ENCODE measurements at regions not wholly inside any gene's neighbourhood (a gene's known extent, or its start where the extent isn't known, plus 50 kb on each side); places are given as distances from the start of the nearest gene placed in this dataset.

- no peak for DNase-seq (ENCODE audit: low read depth, low spot score)
- H3K4me1 Mint-ChIP-seq, result no peaks in the 10 kb centered on the region
- H3K36me3 Mint-ChIP-seq (ENCODE audit: low read depth), result no peaks in the 10 kb centered on the region
- H3K9me3 Mint-ChIP-seq, result peaks cover 6% of the 10 kb centered on the region
- TF ChIP-seq CTCF (conservative IDR thresholded peaks at IDR 0.05), result no peak
- H3K27me3 Mint-ChIP-seq (ENCODE audit: low read depth), result no peaks in the 10 kb centered on the region
- H3K4me3 Mint-ChIP-seq, result no peak overlapping the region
- no peak overlapping the region for H3K27ac Mint-ChIP-seq (ENCODE audit: unreplicated experiment)
These were observed 295.4 kb upstream of the KCNJ16 start for GRCh38 chr17:69779378-69780214.

- no peak for TF ChIP-seq CTCF (conservative IDR thresholded peaks at IDR 0.05)
- peaks cover 6% of the 10 kb centered on the region for H3K9me3 Mint-ChIP-seq
- H3K27ac Mint-ChIP-seq (ENCODE audit: unreplicated experiment), result no peak overlapping the region
- no peaks in the 10 kb centered on the region for H3K27me3 Mint-ChIP-seq (ENCODE audit: low read depth)
- no peaks in the 10 kb centered on the region for H3K36me3 Mint-ChIP-seq (ENCODE audit: low read depth)
- H3K4me1 Mint-ChIP-seq, result no peaks in the 10 kb centered on the region
- H3K4me3 Mint-ChIP-seq, result no peak overlapping the region
- DNase-seq (ENCODE audit: low read depth, low spot score), result no peak
These were observed 291.2 kb upstream of the KCNJ16 start for GRCh38 chr17:69783865-69784264.

- H3K36me3 Mint-ChIP-seq (ENCODE audit: low read depth), result no peaks in the 10 kb centered on the region
- H3K27me3 Mint-ChIP-seq (ENCODE audit: low read depth), result no peaks in the 10 kb centered on the region
- H3K27ac Mint-ChIP-seq (ENCODE audit: unreplicated experiment), result no peak overlapping the region
- no peak overlapping the region for H3K4me3 Mint-ChIP-seq
- H3K4me1 Mint-ChIP-seq, result no peaks in the 10 kb centered on the region
- no peak for TF ChIP-seq CTCF (conservative IDR thresholded peaks at IDR 0.05)
- H3K9me3 Mint-ChIP-seq, result no peaks in the 10 kb centered on the region
- no peak for DNase-seq (ENCODE audit: low read depth, low spot score)
These were observed 286.1 kb upstream of the KCNJ16 start for GRCh38 chr17:69788957-69789356.

- Mint-ChIP-seq H3K4me3 (no peak overlapping the region), H3K9me3 (peaks cover 9% of the 10 kb centered on the region), H3K27me3 (ENCODE audit: low read depth) (no peaks in the 10 kb centered on the region), H3K4me1 (no peaks in the 10 kb centered on the region), H3K27ac (ENCODE audit: unreplicated experiment) (no peak overlapping the region), H3K36me3 (ENCODE audit: low read depth) (no peaks in the 10 kb centered on the region)
- no peak for TF ChIP-seq CTCF (conservative IDR thresholded peaks at IDR 0.05)
- no peak for DNase-seq (ENCODE audit: low read depth, low spot score)
These were observed 278.9 kb upstream of the KCNJ16 start for GRCh38 chr17:69796078-69796477.

GRCh38 chr17:69800870-69801269, 274.2 kb upstream of the KCNJ16 start:
- no peak for DNase-seq (ENCODE audit: low read depth, low spot score)
- TF ChIP-seq CTCF (conservative IDR thresholded peaks at IDR 0.05), result no peak
- peaks cover 11% of the 10 kb centered on the region for H3K4me1 Mint-ChIP-seq
- peaks cover 12% of the 10 kb centered on the region for H3K9me3 Mint-ChIP-seq
- H3K4me3 Mint-ChIP-seq, result no peak overlapping the region
- H3K36me3 Mint-ChIP-seq (ENCODE audit: low read depth), result no peaks in the 10 kb centered on the region
- H3K27me3 Mint-ChIP-seq (ENCODE audit: low read depth), result no peaks in the 10 kb centered on the region
- H3K27ac Mint-ChIP-seq (ENCODE audit: unreplicated experiment), result no peak overlapping the region
